ENCODE measurements at regions not wholly inside any gene's neighbourhood (a gene's known extent, or its start where the extent isn't known, plus 50 kb on each side); places are given as distances from the start of the nearest gene placed in this dataset.

DNA sequence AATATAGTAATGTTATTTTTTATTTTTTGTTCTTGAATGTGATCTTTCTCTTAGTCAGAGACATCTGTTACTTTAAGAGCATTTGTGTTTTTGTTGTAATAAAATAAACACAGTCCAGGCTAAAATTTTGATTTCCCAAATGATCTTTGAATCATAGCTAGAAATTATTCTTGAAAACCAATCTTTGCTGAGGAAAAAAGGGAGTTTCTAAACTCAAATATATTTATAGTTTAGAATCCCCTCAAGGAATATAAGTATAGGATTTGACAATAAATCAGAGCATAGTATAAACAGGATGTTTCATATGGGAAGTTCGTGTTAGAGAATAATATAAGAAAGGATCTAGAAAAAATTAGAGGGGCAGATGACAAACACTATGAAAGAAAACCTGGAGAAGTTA, 118.8 kb upstream of the ADAMTS19 start:
- DNase-seq (ENCODE audit: low spot score) = no peak

- DNase-seq (ENCODE audit: low spot score) = no peak
Measured at GRCh38 chr5:129342796-129343195, 117.3 kb upstream of the ADAMTS19 start.

- no peak for DNase-seq (ENCODE audit: low spot score)
Measured at GRCh38 chr5:129345213-129345924, 114.7 kb upstream of the ADAMTS19 start.

DNA sequence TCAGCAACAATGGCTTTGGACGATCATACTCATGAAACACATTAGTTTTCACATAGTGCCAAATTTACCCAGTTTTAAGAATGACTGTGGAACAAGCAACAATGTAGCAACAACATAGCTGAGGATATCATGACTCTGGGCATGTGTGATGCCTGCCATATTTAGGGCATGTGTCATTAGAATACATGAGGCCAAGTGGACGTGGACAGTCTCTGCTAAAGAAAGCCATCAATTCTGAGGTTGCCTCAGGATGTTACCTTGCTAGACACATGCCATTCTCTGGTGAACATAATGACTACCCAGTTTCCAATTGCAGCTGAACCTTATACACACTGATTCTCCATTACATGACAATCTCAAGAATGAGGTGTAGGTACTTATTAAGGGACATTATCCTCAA, 103.3 kb upstream of the ADAMTS19 start:
- no peak for DNase-seq (ENCODE audit: low spot score)

DNA sequence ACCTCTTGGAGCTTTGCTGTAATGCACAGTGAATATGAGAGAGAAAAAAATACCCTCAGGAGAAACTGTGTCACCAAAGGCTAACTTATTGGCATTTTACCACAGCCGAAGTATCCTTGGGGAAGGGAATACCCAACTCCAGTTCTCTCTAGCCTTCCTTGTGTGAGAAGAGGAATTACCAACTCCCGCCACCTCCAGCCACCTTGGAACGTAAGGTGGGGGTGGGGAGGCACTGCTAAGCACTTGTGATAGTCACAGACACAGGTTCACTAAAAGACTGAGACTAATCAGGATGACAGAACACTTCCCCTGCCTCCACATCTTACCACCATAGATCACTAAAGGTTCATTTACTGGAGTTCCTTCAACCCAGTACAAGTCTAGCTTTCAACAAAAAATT, 102.0 kb upstream of the ADAMTS19 start:
- no peak for DNase-seq (ENCODE audit: low spot score)

- DNase-seq (ENCODE audit: low spot score) = no peak
Measured at GRCh38 chr5:129359450-129359849, 100.6 kb upstream of the ADAMTS19 start.

GRCh38 chr5:129361441-129362025, 98.6 kb upstream of the ADAMTS19 start:
- no peak for DNase-seq (ENCODE audit: low spot score)

- DNase-seq (ENCODE audit: low spot score) = no peak
Measured at GRCh38 chr5:129362456-129362855, 97.6 kb upstream of the ADAMTS19 start.

GRCh38 chr5:129363991-129364390, 96.1 kb upstream of the ADAMTS19 start:
- no peak for DNase-seq (ENCODE audit: low spot score)

DNA sequence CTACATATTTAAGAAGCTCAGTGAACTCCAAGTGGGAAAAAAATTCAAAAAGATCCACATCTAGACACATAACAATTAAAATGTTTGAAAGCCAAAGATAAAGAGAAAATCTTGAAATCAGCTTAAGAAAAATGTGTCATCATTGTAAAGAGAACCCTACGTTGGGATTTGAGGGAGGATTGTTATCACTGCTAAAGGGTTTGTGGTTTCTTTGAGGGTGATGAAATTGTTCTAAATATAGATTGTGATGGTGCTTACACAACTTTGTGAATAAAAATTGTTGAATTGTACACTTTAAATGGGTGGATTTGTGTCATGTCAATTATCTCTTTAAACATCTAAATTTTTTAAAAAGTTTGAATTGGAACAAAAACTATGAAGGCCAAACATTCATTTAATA, 92.2 kb upstream of the ADAMTS19 start:
- DNase-seq (ENCODE audit: low spot score) = no peak

DNA sequence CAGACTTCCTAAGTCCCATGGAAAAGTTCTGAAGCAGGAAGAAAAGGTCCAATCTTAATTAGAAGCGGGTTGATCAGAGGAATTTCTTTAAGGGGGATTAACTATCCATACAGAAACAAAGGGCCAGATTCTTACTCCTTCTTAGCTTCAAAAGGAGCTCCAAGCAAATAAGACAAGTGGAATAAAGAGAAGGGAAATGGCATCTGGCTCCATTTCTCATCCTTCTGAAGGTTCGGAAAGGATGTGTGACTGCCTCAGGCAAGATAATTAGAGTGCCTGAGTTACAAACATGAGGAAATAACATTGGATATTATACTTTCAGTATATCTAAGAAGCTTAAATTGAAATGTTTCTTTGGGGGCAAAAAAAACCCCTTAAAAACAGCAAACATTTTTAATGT, 88.1 kb upstream of the ADAMTS19 start:
- no peak for DNase-seq (ENCODE audit: low spot score)

DNA sequence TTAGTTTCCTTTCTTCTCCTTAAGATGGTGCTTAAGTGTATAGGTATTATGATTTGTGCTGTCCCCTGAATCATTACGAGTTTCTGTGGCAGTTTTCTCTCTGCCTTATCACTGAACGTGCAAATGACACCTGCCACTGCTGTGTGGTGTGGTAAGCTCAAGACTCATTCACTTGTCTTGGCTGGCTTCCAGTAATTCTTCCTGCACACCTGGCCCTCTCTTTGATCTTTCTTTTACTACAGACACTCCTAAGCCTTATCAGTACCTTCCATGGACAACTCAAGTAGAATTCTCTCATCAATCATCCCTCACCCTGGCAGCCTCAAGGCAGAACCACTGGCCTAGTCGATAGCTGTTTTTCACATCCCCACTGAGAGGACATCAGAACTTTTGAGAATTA, 82.6 kb upstream of the ADAMTS19 start:
- no peak for DNase-seq (ENCODE audit: low spot score)

GRCh38 chr5:129378961-129379360, 81.1 kb upstream of the ADAMTS19 start:
- DNase-seq (ENCODE audit: low spot score) = no peak

DNA sequence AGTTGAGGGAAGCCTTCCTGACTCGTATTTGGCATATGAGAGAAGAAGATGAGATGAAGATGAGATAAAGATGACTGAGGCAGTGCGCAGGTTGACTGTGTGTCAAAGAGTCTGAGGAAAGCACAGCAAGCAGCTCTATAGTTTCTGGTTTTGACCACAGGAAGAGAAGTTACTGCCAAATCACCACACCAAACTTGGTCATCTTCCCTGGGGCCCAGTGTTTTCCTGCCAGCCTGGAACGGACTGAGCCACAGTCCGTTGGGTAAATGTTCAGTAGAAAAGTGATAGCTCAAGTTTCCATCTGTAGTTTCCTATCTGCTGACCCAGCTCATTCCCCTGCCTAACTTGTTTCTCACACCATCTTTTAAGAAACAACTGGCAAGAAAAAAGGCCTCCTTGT, 80.7 kb upstream of the ADAMTS19 start:
- DNase-seq (ENCODE audit: low spot score) = no peak

DNA sequence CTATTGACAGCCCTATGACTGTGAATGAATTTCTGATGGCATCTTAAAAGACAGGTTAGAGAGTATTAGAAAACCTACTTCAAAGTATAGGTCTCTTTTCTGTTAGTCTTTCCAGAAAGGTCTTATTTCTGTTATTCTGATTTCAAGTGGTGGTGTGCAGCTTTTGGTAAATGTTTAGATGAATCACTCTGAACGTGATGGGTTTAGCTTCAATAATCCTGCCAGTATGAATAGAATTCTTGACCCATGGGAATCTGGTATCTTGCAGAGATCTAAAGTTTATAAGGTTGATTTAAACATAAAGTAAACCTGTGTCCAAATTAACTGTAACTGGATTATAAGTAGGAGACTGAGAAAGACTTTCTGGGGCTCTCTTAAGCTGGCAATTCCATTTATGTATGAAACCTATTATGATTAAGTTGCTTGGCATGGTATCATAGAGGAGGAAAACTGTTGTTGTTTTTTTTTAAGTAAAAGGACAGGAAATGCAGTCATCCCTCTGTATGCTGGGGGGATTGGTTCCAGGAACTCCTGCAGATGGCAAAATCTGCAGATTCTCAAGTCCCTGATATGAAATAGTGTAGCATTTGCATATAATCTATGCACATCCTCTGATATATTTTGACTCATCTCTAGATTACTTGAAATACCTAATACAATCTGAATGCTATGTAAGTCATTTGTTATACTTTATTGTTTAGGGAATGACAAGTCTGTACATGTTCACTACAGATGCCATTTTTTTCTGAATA, 77.0 kb upstream of the ADAMTS19 start:
- DNase-seq (ENCODE audit: low spot score) = no peak

DNA sequence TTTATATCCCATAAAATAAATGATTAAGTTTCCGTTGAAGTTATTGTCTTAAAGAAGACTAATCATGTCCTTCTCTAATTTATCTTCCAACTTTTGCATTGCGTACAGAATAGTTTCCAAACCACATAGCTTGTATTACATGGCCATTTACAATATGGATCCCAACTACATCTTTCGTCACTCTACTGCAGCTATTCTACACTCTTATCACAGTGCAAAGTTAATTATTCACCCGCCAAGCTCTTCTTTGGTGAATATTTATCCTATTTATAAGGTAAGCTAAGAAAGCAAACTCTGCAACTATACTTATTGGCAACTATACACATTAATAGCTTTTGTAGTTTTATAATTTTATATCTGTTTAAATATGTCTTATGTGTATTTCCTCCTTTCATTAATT, 75.9 kb upstream of the ADAMTS19 start:
- no peak for DNase-seq (ENCODE audit: low spot score)

DNA sequence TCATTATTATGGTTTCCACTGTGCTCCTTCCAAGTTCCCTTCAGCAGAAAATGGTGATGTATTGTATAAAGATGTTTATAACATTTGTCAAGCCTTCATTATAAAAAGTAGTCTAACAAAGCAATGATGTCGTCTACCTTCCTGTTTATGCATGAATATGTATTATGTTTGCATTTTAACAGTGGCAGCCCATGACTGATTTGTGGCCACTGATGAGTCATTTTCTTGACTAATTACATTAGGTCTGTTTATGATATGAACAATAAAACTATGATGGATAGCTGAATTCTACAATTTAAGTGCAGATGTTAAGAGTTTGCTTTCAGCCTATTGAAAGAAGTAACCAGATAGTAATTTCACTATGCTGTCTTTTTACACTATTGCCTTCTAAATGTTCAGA, 75.4 kb upstream of the ADAMTS19 start:
- no peak for DNase-seq (ENCODE audit: low spot score)

GRCh38 chr5:129387944-129388343, 72.2 kb upstream of the ADAMTS19 start:
- DNase-seq (ENCODE audit: low spot score) = no peak

DNA sequence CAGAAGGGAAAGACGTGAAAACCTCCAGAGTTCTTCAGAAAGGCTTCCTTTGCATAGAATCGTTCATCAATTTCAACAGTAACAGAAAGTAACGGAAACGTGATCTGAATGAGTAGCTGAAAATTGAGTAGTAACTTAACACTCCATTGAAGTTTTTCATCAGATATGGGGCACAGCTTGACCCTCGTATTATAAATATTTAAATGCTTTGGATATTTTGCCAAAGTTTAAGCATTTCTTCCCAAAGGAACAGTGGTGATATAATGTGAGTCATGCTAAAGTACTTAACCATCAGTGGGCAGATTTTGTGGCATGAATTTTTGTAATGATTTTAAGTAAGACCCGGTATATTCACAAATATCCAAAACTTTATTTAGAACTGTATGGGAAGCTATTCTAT, 67.4 kb upstream of the ADAMTS19 start:
- DNase-seq (ENCODE audit: low spot score) = no peak

DNA sequence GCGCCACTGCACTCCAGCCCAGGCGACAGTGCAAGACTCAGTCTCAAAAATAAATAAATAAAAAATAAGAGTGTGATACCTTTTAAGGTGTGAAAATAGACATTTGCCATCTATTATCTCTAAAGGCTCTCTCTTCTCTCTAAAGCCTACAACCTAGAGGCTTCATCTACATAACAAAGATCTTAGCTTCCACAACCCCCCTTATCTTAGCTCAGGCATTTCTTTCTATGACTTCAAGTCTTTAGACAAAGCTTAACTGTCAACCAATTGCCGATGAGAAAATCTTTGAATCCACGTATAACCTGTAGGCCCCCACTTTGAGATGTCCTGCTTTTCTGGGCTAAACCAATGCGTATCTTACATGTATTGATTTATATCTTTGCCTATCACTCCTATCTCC, 64.9 kb upstream of the ADAMTS19 start:
- no peak for DNase-seq (ENCODE audit: low spot score)

- no peak for DNase-seq (ENCODE audit: low spot score)
Measured at GRCh38 chr5:129398026-129398678, 61.9 kb upstream of the ADAMTS19 start.

GRCh38 chr5:129399069-129399468, 61.0 kb upstream of the ADAMTS19 start:
- DNase-seq (ENCODE audit: low spot score) = no peak
